SK-N-SH (cell line): ENCODE measurements at regions not wholly inside any gene's neighbourhood (a gene's known extent, or its start where the extent isn't known, plus 50 kb on each side); places are given as distances from the start of the nearest gene placed in this dataset.

ENCODE experiments used
- CTCF ChIA-PET: fragments of 300-600, 350-600 bp; formaldehyde crosslinking; extraction: SDS; loops from one replicate; lab custom pipeline; 2021; lab: Yijun Ruan, JAX
- POLR2A ChIA-PET: fragments of 350-600 bp; sonication (Branson Sonifier 250); formaldehyde crosslinking; extraction: SDS; loops from one replicate; lab custom pipeline; 2020; ENCODE audit warnings: antibody characterized with exemption, inconsistent platforms; lab: Yijun Ruan, JAX
- DNase-seq: peaks from one replicate; pipeline ENCODE4 v3.0.0; 2012
- H2AFZ ChIP-seq: fragments of 200-600 bp; sonication (generic); 2 replicates; pipeline ENCODE4 v1.8.1; 2016; ENCODE audit warnings: antibody characterized with exemption, mild to moderate bottlenecking, low read depth
- H3F3A ChIP-seq: fragments of 200-600 bp; sonication (generic); replicated peaks from 2 replicates; pipeline ENCODE3; 2016; ENCODE audit warnings: antibody characterized with exemption, mild to moderate bottlenecking; ENCODE audit not compliant: insufficient read depth
- H3K27ac ChIP-seq, 2 experiments: fragments of 200-500 bp in 1 of 2; fragments of 200-600 bp in 1 of 2; sonication (Bioruptor generic) in 1 of 2; sonication (generic), shearing (Covaris generic) in 1 of 2; 2 replicates each; pipeline versions ENCODE4 v1.5.1 to v1.6.1; 2014 to 2016; ENCODE audit warnings: low read depth in 2 of 2, inconsistent platforms in 1 of 2, low read length in 1 of 2, mild to moderate bottlenecking in 1 of 2, mixed read lengths in 1 of 2
- H3K27me3 ChIP-seq: fragments of 200-600 bp; sonication (generic), shearing (Covaris generic); 2 replicates; pipeline ENCODE4 v1.6.1; 2016; ENCODE audit warnings: mixed run types; ENCODE audit not compliant: insufficient read depth
- H3K36me3 ChIP-seq, 2 experiments: fragments of 200-500 bp in 1 of 2; fragments of 200-600 bp in 1 of 2; sonication (Bioruptor generic) in 1 of 2; sonication (generic) in 1 of 2; replicated peaks in 1 of 2; 2 replicates each; pipeline versions ENCODE3 to v1.5.1; 2014 to 2016; ENCODE audit warnings: low read length in 1 of 2, mild to moderate bottlenecking in 1 of 2; ENCODE audit not compliant: insufficient read depth in 2 of 2, control insufficient read depth in 1 of 2
- H3K4me1 ChIP-seq, 2 experiments: fragments of 200-500 bp in 1 of 2; fragments of 200-600 bp in 1 of 2; sonication (Bioruptor generic) in 1 of 2; sonication (generic), shearing (Covaris generic) in 1 of 2; 2 replicates each; pipeline versions ENCODE4 v1.5.1 to v1.6.1; 2014 to 2016; ENCODE audit warnings: low read depth in 1 of 2, low read length in 1 of 2, mixed run types in 1 of 2; ENCODE audit not compliant: insufficient read depth in 2 of 2, control insufficient read depth in 1 of 2
- H3K4me2 ChIP-seq: fragments of 200-600 bp; sonication (generic), shearing (Covaris generic); 2 replicates; pipeline ENCODE4 v1.6.1; 2017; ENCODE audit warnings: mixed run types
- H3K4me3 ChIP-seq, 2 experiments: fragments of 200-500 bp in 1 of 2; fragments of 200-600 bp in 1 of 2; sonication (Bioruptor generic) in 1 of 2; sonication (generic), shearing (Covaris generic) in 1 of 2; 2 replicates each; pipeline versions ENCODE4 v1.5.1 to v1.8.1; 2014 to 2016; ENCODE audit warnings: low read depth in 2 of 2, inconsistent platforms in 1 of 2, low read length in 1 of 2, mild to moderate bottlenecking in 1 of 2, mixed read lengths in 1 of 2, moderate library complexity in 1 of 2
- H3K79me2 ChIP-seq: fragments of 200-600 bp; sonication (generic); 2 replicates; pipeline ENCODE4 v1.8.1; 2017; ENCODE audit warnings: mild to moderate bottlenecking; ENCODE audit not compliant: insufficient read depth
- H3K9ac ChIP-seq: fragments of 200-600 bp; sonication (generic); 2 replicates; pipeline ENCODE4 v1.6.1; 2017; ENCODE audit warnings: mixed run types
- H3K9me2 ChIP-seq: fragments of 200-600 bp; sonication (generic); 2 replicates; pipeline ENCODE4 v1.6.1; 2017; ENCODE audit warnings: mixed run types
- H3K9me3 ChIP-seq: fragments of 200-600 bp; sonication (generic); 2 replicates; pipeline ENCODE4 v1.6.1; 2017; ENCODE audit warnings: mixed run types, mild to moderate bottlenecking, moderate library complexity
- H4K20me1 ChIP-seq: fragments of 200-600 bp; sonication (generic); 2 replicates; pipeline ENCODE4 v1.6.1; 2017; ENCODE audit warnings: mild to moderate bottlenecking, mixed run types; ENCODE audit not compliant: insufficient read depth
- CHD2 ChIP-seq: fragments of 150-350 bp; IDR thresholded peaks from 2 replicates; pipeline ENCODE4 v1.6.1; 2018; ENCODE audit warnings: low read length; ENCODE audit not compliant: partially characterized antibody
- CTCF ChIP-seq: fragments of 200-600 bp; sonication (generic); IDR thresholded peaks from 2 replicates; pipeline ENCODE4 v1.6.1; 2017; ENCODE audit warnings: antibody characterized with exemption, mild to moderate bottlenecking, moderate library complexity
- EP300 ChIP-seq, 2 experiments: IDR thresholded peaks; 2 replicates each; pipeline versions ENCODE4 v1.4.0 to v1.6.1; 2012; ENCODE audit warnings: borderline replicate concordance in 1 of 2, low read depth in 1 of 2, low read length in 1 of 2
- FOXM1 ChIP-seq: IDR thresholded peaks from 2 replicates; pipeline ENCODE4 v1.4.0; 2012; ENCODE audit warnings: low read depth, mild to moderate bottlenecking
- NFIC ChIP-seq: IDR thresholded peaks from 2 replicates; pipeline ENCODE4 v1.4.0; 2012; ENCODE audit warnings: borderline replicate concordance
- NRF1 ChIP-seq: IDR thresholded peaks from 2 replicates; pipeline ENCODE4 v1.6.1; 2012; ENCODE audit warnings: low read depth, mild to moderate bottlenecking, low read length
- POLR2AphosphoS5 ChIP-seq: IDR thresholded peaks from 2 replicates; pipeline ENCODE4 v1.6.1; 2012; ENCODE audit warnings: low read depth, low read length
- RAD21 ChIP-seq: IDR thresholded peaks from 2 replicates; pipeline ENCODE4 v1.6.1; 2012; ENCODE audit warnings: mild to moderate bottlenecking, low read length
- SMC3 ChIP-seq: IDR thresholded peaks from 2 replicates; pipeline ENCODE4 v1.6.1; 2012; ENCODE audit warnings: low read depth, low read length, improper control_type of control experiment
- TAF1 ChIP-seq: IDR thresholded peaks from 2 replicates; pipeline ENCODE4 v1.6.1; 2012; ENCODE audit warnings: low read depth, mild to moderate bottlenecking, low read length, moderate library complexity, borderline replicate concordance
- YY1 ChIP-seq: IDR thresholded peaks from 2 replicates; pipeline ENCODE4 v1.4.0; 2012; ENCODE audit warnings: low read depth, mild to moderate bottlenecking
- WGBS: methylation state at CpG from one replicate; pipeline ENCODE4 v1.1.6; 2017; ENCODE audit warnings: low lambda C conversion rate; 5-methylcytosine and 5-hydroxymethylcytosine counted together

DNA sequence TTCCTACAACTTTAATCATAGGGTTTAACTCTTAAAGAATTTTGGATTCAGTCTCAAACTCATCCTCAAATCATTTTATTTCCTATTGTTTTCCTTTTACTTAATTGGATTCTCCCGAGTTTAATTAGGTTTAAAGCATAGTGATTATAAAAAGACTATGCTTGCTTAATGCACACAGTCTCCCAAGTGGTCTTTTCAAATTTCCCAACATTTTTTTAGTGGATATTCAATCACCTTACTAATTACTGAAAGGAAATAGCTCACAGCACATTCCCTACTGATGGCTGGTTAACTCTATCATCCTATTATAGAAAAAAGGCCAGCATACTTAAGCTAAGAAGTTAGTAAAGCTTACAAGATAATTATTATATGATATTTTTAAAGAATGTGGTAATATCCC lies 170.6 kb downstream of the PRDM9 start:
- TF ChIP-seq NRF1: no peak
- H2AFZ ChIP-seq: no peak overlapping the region
- H3K9ac ChIP-seq: no peak overlapping the region
- no peaks in the 10 kb centered on the region for H3F3A ChIP-seq
- H3K27ac ChIP-seq: no peak overlapping the region
- no peaks in the 10 kb centered on the region for H3K36me3 ChIP-seq
- H3K79me2 ChIP-seq: no peaks in the 10 kb centered on the region
- H3K27me3 ChIP-seq: no peaks in the 10 kb centered on the region; the same call in 1 of the 2 replicates
- no peaks in the 10 kb centered on the region for H3K9me3 ChIP-seq
- H3K4me1 ChIP-seq: no peaks in the 10 kb centered on the region
- no peaks in the 10 kb centered on the region for H3K9me2 ChIP-seq
- WGBS: 2% methylated on average over 1 of the region's 1 CpG
- POLR2A ChIA-PET: no interaction called here
- H3K4me2 ChIP-seq: no peak overlapping the region
- no peaks in the 10 kb centered on the region for H4K20me1 ChIP-seq
- DNase-seq: no peak
- no peak overlapping the region for H3K4me3 ChIP-seq
- CTCF ChIA-PET: no interaction called here

DNA sequence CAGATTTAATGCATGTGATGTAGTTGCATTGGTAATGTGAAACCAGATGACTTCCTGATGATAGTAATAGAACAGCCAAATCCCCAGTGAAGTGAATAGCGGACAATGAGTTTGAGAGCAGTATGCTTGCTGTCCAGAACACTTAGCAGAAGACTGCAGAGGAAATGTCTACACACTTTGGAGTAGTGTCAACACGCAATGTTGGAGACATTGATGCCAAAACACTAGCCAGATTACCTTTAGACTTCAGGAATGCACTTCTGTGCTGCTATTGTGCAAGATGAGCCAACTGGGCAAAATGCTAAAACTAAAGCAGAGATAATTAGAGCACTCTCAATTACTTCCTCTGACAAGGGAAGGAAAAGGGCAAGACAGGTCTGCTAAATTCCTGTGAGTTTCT lies 176.7 kb downstream of the PRDM9 start:
- no peaks in the 10 kb centered on the region for H3K36me3 ChIP-seq
- no peak overlapping the region for H2AFZ ChIP-seq
- TF ChIP-seq CHD2 (no peak), FOXM1 (no peak), CTCF (no peak), SMC3 (no peak), YY1 (no peak), POLR2AphosphoS5 (no peak), NFIC (no peak), RAD21 (no peak), TAF1 (no peak), EP300 (IDR thresholded peaks at IDR 0.05; ENCODE audit: borderline replicate concordance in 1 of 2, low read depth in 1 of 2, low read length in 1 of 2) (no peak)
- H3F3A ChIP-seq: no peaks in the 10 kb centered on the region
- no peaks in the 10 kb centered on the region for H3K9me2 ChIP-seq
- no peak overlapping the region for H3K4me3 ChIP-seq
- H3K79me2 ChIP-seq: no peaks in the 10 kb centered on the region
- ChIA-PET CTCF (no interaction called here), POLR2A (no interaction called here)
- H3K9me3 ChIP-seq: no peaks in the 10 kb centered on the region
- no peaks in the 10 kb centered on the region for H4K20me1 ChIP-seq
- WGBS: 8% methylated on average over 2 of the region's 2 CpGs
- H3K4me1 ChIP-seq: no peaks in the 10 kb centered on the region
- DNase-seq: no peak
- H3K4me2 ChIP-seq: no peak overlapping the region
- no peak overlapping the region for H3K9ac ChIP-seq
- no peak overlapping the region for H3K27ac ChIP-seq
- no peaks in the 10 kb centered on the region; the same call in 1 of the 2 replicates for H3K27me3 ChIP-seq
